Mesenchymal stem cell (in vitro differentiated cells and primary cell): ENCODE measurements at regions not wholly inside any gene's neighbourhood (a gene's known extent, or its start where the extent isn't known, plus 50 kb on each side); places are given as distances from the start of the nearest gene placed in this dataset.

Experiments used
- DNase-seq: peaks from one replicate; pipeline ENCODE4 v3.0.0-alpha.2; 2013
- H2AFZ ChIP-seq: one replicate; pipeline ENCODE4 v1.6.1; 2013; ENCODE audit warnings: low read depth, mild to moderate bottlenecking, control low read depth, inconsistent platforms, low read length, moderate library complexity
- H2AK5ac ChIP-seq: 2 replicates; pipeline ENCODE4 v1.6.1; 2013; ENCODE audit warnings: low read length, moderate library complexity, mild to moderate bottlenecking, inconsistent platforms; ENCODE audit not compliant: severe bottlenecking
- H2BK120ac ChIP-seq: one replicate; pipeline ENCODE4 v1.6.1; 2013; ENCODE audit warnings: low read depth, mild to moderate bottlenecking, inconsistent platforms, low read length, moderate library complexity
- H2BK12ac ChIP-seq, 2 experiments: one replicate each; pipeline ENCODE4 v1.6.1; 2013; ENCODE audit warnings: inconsistent platforms in 2 of 2, low read length in 2 of 2, mild to moderate bottlenecking in 2 of 2, moderate library complexity in 2 of 2, control low read depth in 1 of 2
- H2BK15ac ChIP-seq: one replicate; pipeline ENCODE4 v1.6.1; 2013; ENCODE audit warnings: mild to moderate bottlenecking, low read depth, inconsistent platforms; ENCODE audit not compliant: poor library complexity, severe bottlenecking
- H2BK5ac ChIP-seq: 2 replicates; pipeline ENCODE4 v1.6.1; 2013; ENCODE audit warnings: low read depth, mild to moderate bottlenecking, low read length, control low read depth, inconsistent platforms; ENCODE audit not compliant: poor library complexity, severe bottlenecking
- H3K14ac ChIP-seq, 2 experiments: one replicate each; pipeline ENCODE4 v1.6.1; 2013; ENCODE audit warnings: inconsistent platforms in 2 of 2, low read length in 2 of 2, control low read depth in 1 of 2, mild to moderate bottlenecking in 1 of 2, moderate library complexity in 1 of 2
- H3K18ac ChIP-seq, 2 experiments: one replicate each; pipeline ENCODE4 v1.6.1; 2013; ENCODE audit warnings: inconsistent platforms in 2 of 2, low read length in 2 of 2, control low read depth in 1 of 2, low read depth in 1 of 2, mild to moderate bottlenecking in 1 of 2
- H3K23ac ChIP-seq, 2 experiments: one replicate each; pipeline ENCODE4 v1.6.1; 2013; ENCODE audit warnings: inconsistent platforms in 2 of 2, low read length in 2 of 2, mild to moderate bottlenecking in 2 of 2, moderate library complexity in 2 of 2, control low read depth in 1 of 2
- H3K27ac ChIP-seq: 2 replicates; pipeline ENCODE4 v1.5.1; 2013; ENCODE audit warnings: mild to moderate bottlenecking, moderate library complexity, low read length, control low read depth, inconsistent platforms; ENCODE audit not compliant: poor library complexity, severe bottlenecking
- H3K27me3 ChIP-seq, 2 experiments: 2 replicates each; pipeline versions ENCODE4 v1.6.1 to v1.7.0; 2013; ENCODE audit warnings: low read length in 2 of 2, mild to moderate bottlenecking in 2 of 2, moderate library complexity in 2 of 2, control low read depth in 1 of 2, inconsistent platforms in 1 of 2; ENCODE audit not compliant: control insufficient read depth in 1 of 2, insufficient read depth in 1 of 2
- H3K36me3 ChIP-seq, 2 experiments: 2 replicates each; pipeline versions ENCODE4 v1.6.1 to v1.7.0; 2013; ENCODE audit warnings: low read length in 2 of 2, control low read depth in 1 of 2, inconsistent platforms in 1 of 2, low read depth in 1 of 2, mild to moderate bottlenecking in 1 of 2; ENCODE audit not compliant: insufficient read depth in 2 of 2, control insufficient read depth in 1 of 2
- H3K4ac ChIP-seq, 2 experiments: one replicate each; pipeline ENCODE4 v1.6.1; 2013; ENCODE audit warnings: inconsistent platforms in 2 of 2, low read length in 2 of 2, mild to moderate bottlenecking in 2 of 2, moderate library complexity in 2 of 2, control low read depth in 1 of 2, low read depth in 1 of 2
- H3K4me1 ChIP-seq: 2 replicates; pipeline ENCODE4 v1.6.1; 2013; ENCODE audit warnings: low read depth, low read length, control low read depth; ENCODE audit not compliant: control insufficient read depth, insufficient read depth
- H3K4me2 ChIP-seq: 2 replicates; pipeline ENCODE4 v1.6.1; 2013; ENCODE audit warnings: low read length, mild to moderate bottlenecking, inconsistent platforms; ENCODE audit not compliant: poor library complexity, severe bottlenecking
- H3K4me3 ChIP-seq, 2 experiments: 2 replicates each; pipeline versions ENCODE4 v1.5.1 to v1.7.0; 2013; ENCODE audit warnings: low read length in 2 of 2, mild to moderate bottlenecking in 2 of 2, control low read depth in 1 of 2, low read depth in 1 of 2; ENCODE audit not compliant: insufficient read depth in 1 of 2
- H3K79me1 ChIP-seq: replicated peaks from 2 replicates; pipeline ENCODE4 v1.6.1; 2013; ENCODE audit warnings: mild to moderate bottlenecking, control low read depth, low read length, inconsistent platforms; ENCODE audit not compliant: poor library complexity, severe bottlenecking
- H3K9ac ChIP-seq: 2 replicates; pipeline ENCODE4 v1.7.0; 2013; ENCODE audit warnings: mild to moderate bottlenecking, low read length, moderate library complexity
- H3K9me3 ChIP-seq: 2 replicates; pipeline ENCODE4 v1.7.0; 2013; ENCODE audit warnings: mild to moderate bottlenecking, low read length; ENCODE audit not compliant: control insufficient read depth
- H4K8ac ChIP-seq: one replicate; pipeline ENCODE4 v1.6.1; 2013; ENCODE audit warnings: inconsistent platforms, mild to moderate bottlenecking, low read length, moderate library complexity
- H4K91ac ChIP-seq: one replicate; pipeline ENCODE4 v1.6.1; 2013; ENCODE audit warnings: mild to moderate bottlenecking, low read length, inconsistent platforms
- WGBS: methylation state at CpG from one replicate; pipeline ENCODE4 v1.1.7; 2013; ENCODE audit warnings: mixed read lengths; 5-methylcytosine and 5-hydroxymethylcytosine counted together

DNA sequence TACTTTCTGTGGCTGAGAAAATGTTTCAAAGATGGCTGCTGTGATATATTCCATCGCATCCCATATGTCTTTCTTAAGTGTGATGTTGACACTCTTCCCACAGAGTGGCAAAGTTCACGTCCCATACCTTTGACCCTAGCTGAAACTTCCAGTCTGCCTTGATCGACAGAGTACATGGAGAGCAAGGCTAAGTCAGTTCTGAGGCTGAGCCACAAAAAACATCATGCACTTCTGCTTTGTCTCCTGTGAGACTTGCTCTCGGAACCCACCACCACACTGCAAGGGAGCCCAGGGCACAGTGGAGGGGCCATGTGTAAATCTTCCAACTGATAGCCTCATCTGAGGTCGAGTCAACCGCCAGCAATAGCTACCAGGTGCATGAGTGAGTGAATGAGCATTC is 431.9 kb upstream of the RUNX1 start:
- Histone ChIP-seq H3K36me3 (no peaks in the 10 kb centered on the region), H2BK5ac (no peak overlapping the region), H4K91ac (no peak overlapping the region), H3K4me3 (no peak overlapping the region), H3K4ac (peak overlapping the region in 1 of 2 experiments; percentile 9), H3K27me3 (peaks cover 0 to 5% of the 10 kb centered on the region in 2 experiments), H3K23ac (no peak overlapping the region), H3K79me1 (no peaks in the 10 kb centered on the region), H3K9me3 (peaks cover 6% of the 10 kb centered on the region), H2BK15ac (no peak overlapping the region), H2BK120ac (no peak overlapping the region), H3K27ac (no peak overlapping the region), H4K8ac (no peak overlapping the region), H3K4me2 (no peak overlapping the region), H2AFZ (no peak overlapping the region), H3K9ac (no peak overlapping the region), H3K4me1 (peaks cover 2% of the 10 kb centered on the region), H3K18ac (no peak overlapping the region), H2AK5ac (no peak overlapping the region), H3K14ac (no peak overlapping the region), H2BK12ac (no peak overlapping the region)
- DNase-seq = no peak
- WGBS = 96% methylated on average over 6 of the region's 6 CpGs

DNA sequence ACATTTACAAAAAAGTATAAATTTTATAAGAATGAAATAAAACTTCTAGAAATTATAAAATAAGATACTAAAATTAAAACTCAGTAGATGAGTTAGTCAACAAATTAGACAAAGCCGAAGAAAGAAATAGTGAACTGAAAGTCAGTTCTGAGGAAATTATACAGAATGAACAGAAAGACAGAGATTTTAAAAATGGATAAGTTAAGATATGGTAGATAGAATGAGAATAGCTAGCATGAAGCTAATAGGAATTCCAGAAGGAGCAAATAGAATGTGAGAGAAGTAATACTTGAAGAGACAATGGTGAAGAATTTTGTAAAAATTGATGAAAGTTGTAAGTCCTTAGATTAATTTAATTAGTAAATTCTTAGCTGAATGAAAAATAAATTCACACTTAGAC is 430.4 kb upstream of the RUNX1 start:
- WGBS = 98% methylated on average over 1 of the region's 1 CpG
- Histone ChIP-seq H3K9me3 (peaks cover 6% of the 10 kb centered on the region), H4K8ac (no peak overlapping the region), H3K4me3 (no peak overlapping the region), H3K4me1 (peaks cover 2% of the 10 kb centered on the region), H2BK15ac (no peak overlapping the region), H3K4me2 (no peak overlapping the region), H3K9ac (no peak overlapping the region), H3K14ac (no peak overlapping the region), H2AK5ac (no peak overlapping the region), H3K23ac (no peak overlapping the region), H2AFZ (no peak overlapping the region), H2BK120ac (no peak overlapping the region), H2BK5ac (no peak overlapping the region), H3K4ac (no peak overlapping the region), H3K27ac (no peak overlapping the region), H3K27me3 (peaks cover 0 to 1% of the 10 kb centered on the region in 2 experiments), H3K18ac (no peak overlapping the region), H3K36me3 (no peaks in the 10 kb centered on the region), H4K91ac (no peak overlapping the region), H2BK12ac (no peak overlapping the region), H3K79me1 (no peaks in the 10 kb centered on the region)
- no peak for DNase-seq

DNA sequence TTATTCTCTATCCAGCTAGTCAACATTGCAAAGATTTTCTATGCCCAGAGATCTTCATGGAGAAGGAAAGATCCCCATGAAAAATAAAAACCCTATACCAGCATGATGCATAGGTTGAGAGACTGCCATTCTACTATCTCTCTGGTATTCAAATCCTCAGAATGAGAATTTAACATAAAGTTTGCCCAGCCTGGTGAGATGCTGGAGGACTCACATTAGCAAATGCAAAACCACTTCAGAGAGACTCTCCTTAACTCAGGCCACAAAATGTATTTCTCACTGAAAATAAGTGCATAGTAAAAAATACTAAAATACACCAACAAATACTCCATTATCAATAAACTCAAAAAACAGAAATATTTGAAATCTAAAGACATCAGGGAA is 430.0 kb upstream of the RUNX1 start:
- Histone ChIP-seq H3K9me3 (peaks cover 6% of the 10 kb centered on the region), H2BK12ac (no peak overlapping the region), H3K27ac (no peak overlapping the region), H2BK120ac (no peak overlapping the region), H3K4me2 (no peak overlapping the region), H3K23ac (no peak overlapping the region), H3K18ac (no peak overlapping the region), H3K4me1 (peaks cover 2% of the 10 kb centered on the region), H4K91ac (no peak overlapping the region), H4K8ac (no peak overlapping the region), H2AK5ac (no peak overlapping the region), H2BK5ac (no peak overlapping the region), H2BK15ac (no peak overlapping the region), H3K36me3 (no peaks in the 10 kb centered on the region), H3K14ac (no peak overlapping the region), H3K4ac (no peak overlapping the region), H2AFZ (no peak overlapping the region), H3K79me1 (no peaks in the 10 kb centered on the region), H3K4me3 (no peak overlapping the region), H3K27me3 (no peaks in the 10 kb centered on the region), H3K9ac (no peak overlapping the region)
- no peak for DNase-seq

DNA sequence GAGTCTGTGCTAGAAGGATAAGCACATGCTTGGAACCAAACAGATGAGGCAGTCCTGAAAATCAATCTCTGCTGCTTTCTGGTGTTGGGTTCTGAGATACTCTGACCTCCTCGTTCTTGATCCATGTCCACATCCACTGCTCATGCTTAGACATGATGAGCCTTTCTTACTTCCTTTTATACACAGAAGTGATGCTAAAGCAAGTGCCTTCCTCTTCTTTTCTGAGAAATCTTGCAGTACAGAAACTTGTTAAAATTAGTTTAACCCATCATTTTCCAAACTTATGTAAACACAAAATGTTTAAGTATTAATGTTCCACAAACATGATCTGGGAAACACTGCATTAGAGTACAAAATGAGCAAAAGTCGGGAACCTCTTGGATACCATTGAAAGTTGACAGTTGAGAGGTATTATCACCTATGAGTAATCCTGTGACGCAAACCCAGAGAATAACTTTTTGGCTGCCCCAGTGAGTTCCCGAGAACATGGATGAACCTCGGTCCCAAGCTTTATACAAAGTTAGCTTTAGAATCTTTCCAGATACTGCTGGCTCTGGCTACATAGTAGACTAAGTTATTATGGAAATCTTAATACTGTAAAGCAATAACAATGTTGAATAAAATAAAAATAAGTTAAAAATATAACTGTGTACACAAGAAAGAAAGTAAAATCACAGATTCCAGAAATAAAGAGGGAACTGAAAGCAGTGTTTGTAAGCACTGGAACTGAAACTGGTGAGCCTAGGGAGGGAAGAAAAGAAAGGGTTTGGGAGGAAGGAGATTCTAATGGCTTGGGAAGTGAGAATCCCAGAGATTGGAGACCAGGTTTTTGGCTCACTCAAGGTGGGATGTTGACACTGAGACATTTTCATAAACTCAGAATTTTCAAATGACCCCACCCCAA is 429.3 kb upstream of the RUNX1 start:
- Histone ChIP-seq H4K8ac (no peak overlapping the region), H3K27ac (no peak overlapping the region), H3K9ac (no peak overlapping the region)

More for the DNA sequence above, 429.3 kb upstream of the RUNX1 start:
- H3K4ac ChIP-seq = peak overlapping the region in 1 of 2 experiments; percentile 20
- H3K4me1 ChIP-seq = peaks cover 2% of the 10 kb centered on the region
- no peaks in the 10 kb centered on the region for H3K79me1 ChIP-seq
- no peak overlapping the region for H3K23ac ChIP-seq
- H3K18ac ChIP-seq = no peak overlapping the region
- DNase-seq = peak; percentile 13
- H2BK12ac ChIP-seq = peak overlapping the region in 1 of 2 experiments; percentile 34
- H2BK5ac ChIP-seq = no peak overlapping the region
- no peak overlapping the region for H2AFZ ChIP-seq
- no peak overlapping the region for H3K4me2 ChIP-seq
- H2BK15ac ChIP-seq = no peak overlapping the region
- H3K36me3 ChIP-seq = no peaks in the 10 kb centered on the region
- no peak overlapping the region for H2AK5ac ChIP-seq
- H3K14ac ChIP-seq = no peak overlapping the region
- peaks cover 6% of the 10 kb centered on the region for H3K9me3 ChIP-seq
- no peak overlapping the region for H2BK120ac ChIP-seq
- 97% methylated on average over 5 of the region's 5 CpGs for whole genome bisulfite sequencing
- H4K91ac ChIP-seq = no peak overlapping the region
- H3K4me3 ChIP-seq = no peak overlapping the region
- no peaks in the 10 kb centered on the region for H3K27me3 ChIP-seq
